Nephron (organoid): ENCODE measurements at regions not wholly inside any gene's neighbourhood (a gene's known extent, or its start where the extent isn't known, plus 50 kb on each side); places are given as distances from the start of the nearest gene placed in this dataset.
A peak's percentile ranks its signal among the peaks of the same experiment; 100 is the strongest.

ENCODE experiments used
- H3K27ac Mint-ChIP-seq, 3 experiments: 2 replicates each; pipeline ENCODE4 v1.8.0; 2020; ENCODE audit warnings: mixed read lengths in 3 of 3, mild to moderate bottlenecking in 2 of 3, moderate library complexity in 1 of 3
- H3K27me3 Mint-ChIP-seq: 2 replicates; pipeline ENCODE4 v1.8.0; 2021; ENCODE audit warnings: low read depth, mild to moderate bottlenecking, moderate library complexity, mixed read lengths
- H3K36me3 Mint-ChIP-seq: 2 replicates; pipeline ENCODE4 v1.8.0; 2020; ENCODE audit warnings: low read depth, mixed read lengths
- H3K4me1 Mint-ChIP-seq: 2 replicates; pipeline ENCODE4 v1.8.0; 2020; ENCODE audit warnings: mixed read lengths
- H3K4me3 Mint-ChIP-seq, 3 experiments: 2 replicates each; pipeline ENCODE4 v1.8.0; 2020; ENCODE audit warnings: mild to moderate bottlenecking in 3 of 3, mixed read lengths in 3 of 3, moderate library complexity in 2 of 3
- H3K9me3 Mint-ChIP-seq: 2 replicates; pipeline ENCODE4 v1.8.0; 2020; ENCODE audit warnings: mixed read lengths
- TF ChIP-seq, protein P1 (sequence below), 3 experiments: fragments of 200-600 bp; sonication (generic); IDR thresholded peaks; one replicate each; pipeline ENCODE4 v1.5.0; 2021; ENCODE audit warnings: antibody characterized with exemption in 3 of 3; ENCODE audit not compliant: unreplicated experiment in 3 of 3

DNA sequence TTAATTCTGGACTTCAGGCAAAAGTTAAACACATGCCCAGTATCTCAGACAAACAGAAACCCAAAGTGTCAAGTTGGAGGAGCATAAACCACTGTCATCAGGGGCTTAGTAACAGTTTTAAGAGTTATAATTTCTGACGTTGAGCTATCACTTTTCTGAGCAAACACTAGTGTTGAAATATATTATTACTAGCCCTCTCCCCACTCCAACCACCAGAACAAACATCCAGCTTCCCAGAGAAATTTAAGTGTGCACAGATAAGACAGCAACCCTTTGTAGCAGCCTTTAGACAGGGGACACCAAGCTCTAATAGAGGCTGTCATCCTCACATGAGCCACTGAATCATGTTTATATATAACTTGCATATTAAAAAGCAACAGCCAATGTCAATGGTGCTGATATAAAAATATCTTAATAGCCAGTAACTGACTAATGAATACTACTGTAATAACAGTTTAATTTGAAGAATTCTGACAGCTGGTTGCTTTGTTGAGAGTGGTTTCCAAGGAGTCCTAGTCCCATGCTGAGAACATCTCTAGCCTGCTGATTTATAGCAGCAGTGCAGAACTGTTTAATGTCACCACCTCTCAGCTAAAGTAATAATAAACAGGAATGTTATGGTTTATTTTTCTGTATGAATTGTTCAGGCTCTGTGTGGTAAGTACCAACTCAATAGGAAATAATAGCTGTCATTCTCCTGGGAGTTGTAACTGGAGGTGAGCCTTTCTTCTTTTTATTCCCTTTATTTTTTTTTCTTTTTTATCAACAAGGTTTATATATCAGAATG is 528.7 kb upstream of the ZNF608 start:
- Mint-ChIP-seq H3K4me1 (peaks cover 47% of the 10 kb centered on the region), H3K9me3 (no peaks in the 10 kb centered on the region), H3K36me3 (no peaks in the 10 kb centered on the region), H3K4me3 (no peak overlapping the region), H3K27ac (peak overlapping the region; percentile 6 to 72 (median 20)), H3K27me3 (no peaks in the 10 kb centered on the region)
- TF ChIP-seq, protein P1, sequence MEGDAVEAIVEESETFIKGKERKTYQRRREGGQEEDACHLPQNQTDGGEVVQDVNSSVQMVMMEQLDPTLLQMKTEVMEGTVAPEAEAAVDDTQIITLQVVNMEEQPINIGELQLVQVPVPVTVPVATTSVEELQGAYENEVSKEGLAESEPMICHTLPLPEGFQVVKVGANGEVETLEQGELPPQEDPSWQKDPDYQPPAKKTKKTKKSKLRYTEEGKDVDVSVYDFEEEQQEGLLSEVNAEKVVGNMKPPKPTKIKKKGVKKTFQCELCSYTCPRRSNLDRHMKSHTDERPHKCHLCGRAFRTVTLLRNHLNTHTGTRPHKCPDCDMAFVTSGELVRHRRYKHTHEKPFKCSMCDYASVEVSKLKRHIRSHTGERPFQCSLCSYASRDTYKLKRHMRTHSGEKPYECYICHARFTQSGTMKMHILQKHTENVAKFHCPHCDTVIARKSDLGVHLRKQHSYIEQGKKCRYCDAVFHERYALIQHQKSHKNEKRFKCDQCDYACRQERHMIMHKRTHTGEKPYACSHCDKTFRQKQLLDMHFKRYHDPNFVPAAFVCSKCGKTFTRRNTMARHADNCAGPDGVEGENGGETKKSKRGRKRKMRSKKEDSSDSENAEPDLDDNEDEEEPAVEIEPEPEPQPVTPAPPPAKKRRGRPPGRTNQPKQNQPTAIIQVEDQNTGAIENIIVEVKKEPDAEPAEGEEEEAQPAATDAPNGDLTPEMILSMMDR (IDR thresholded peaks at IDR 0.05; ENCODE audit: unreplicated experiment in 3 of 3) = no peak

- Mint-ChIP-seq H3K4me3 (no peak overlapping the region), H3K36me3 (no peaks in the 10 kb centered on the region), H3K27me3 (no peaks in the 10 kb centered on the region), H3K4me1 (peaks cover 47% of the 10 kb centered on the region), H3K27ac (peak overlapping the region in 2 of 3 experiments; percentile 19 to 59), H3K9me3 (no peaks in the 10 kb centered on the region)
- TF ChIP-seq, protein P1 (IDR thresholded peaks at IDR 0.05; ENCODE audit: unreplicated experiment in 3 of 3) = no peak
Observed at GRCh38 chr5:125275725-125276090, 529.3 kb upstream of the ZNF608 start.

- peaks cover 47% of the 10 kb centered on the region for H3K4me1 Mint-ChIP-seq
- no peaks in the 10 kb centered on the region for H3K36me3 Mint-ChIP-seq
- H3K27me3 Mint-ChIP-seq = no peaks in the 10 kb centered on the region
- H3K9me3 Mint-ChIP-seq = no peaks in the 10 kb centered on the region
- H3K27ac Mint-ChIP-seq = peak overlapping the region in 1 of 3 experiments; percentile 59
- no peak overlapping the region for H3K4me3 Mint-ChIP-seq
- TF ChIP-seq, protein P1 (IDR thresholded peaks at IDR 0.05; ENCODE audit: unreplicated experiment in 3 of 3) = no peak
Observed at GRCh38 chr5:125276096-125276495, 529.7 kb upstream of the ZNF608 start.

DNA sequence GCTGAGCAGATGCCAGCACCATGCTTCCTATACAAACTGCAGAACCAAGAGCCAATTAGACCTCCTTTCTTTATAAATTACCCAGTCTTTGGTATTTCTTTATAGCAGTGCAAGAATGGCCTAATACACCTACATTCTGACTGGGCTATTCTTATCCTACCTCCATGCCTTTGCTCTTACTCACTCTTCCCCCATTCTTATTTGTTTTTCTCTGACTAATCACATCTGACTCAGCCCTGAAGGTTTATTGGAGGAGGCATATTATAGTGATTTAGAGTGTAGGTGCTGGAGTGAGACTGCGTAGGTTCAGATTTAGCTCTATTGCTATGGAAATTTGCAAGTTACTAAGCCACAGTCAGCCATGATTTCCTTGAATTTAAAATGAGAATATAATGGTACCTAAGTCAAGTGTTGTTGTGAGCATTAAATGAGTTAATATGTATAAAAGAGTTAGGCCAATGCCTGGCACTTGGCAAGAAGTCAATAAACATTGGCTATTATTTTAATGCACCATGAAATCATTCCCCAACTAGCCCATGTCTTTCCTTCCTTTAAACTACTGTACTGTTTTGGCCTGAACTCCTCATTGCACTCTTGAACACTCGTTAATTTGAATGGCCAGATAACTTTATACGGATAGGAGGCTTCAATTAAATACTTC is 531.2 kb upstream of the ZNF608 start:
- Mint-ChIP-seq H3K4me1 (peaks cover 40% of the 10 kb centered on the region), H3K27me3 (no peaks in the 10 kb centered on the region), H3K4me3 (no peak overlapping the region), H3K9me3 (no peaks in the 10 kb centered on the region), H3K36me3 (no peaks in the 10 kb centered on the region), H3K27ac (no peak overlapping the region)
- TF ChIP-seq, protein P1 (IDR thresholded peaks at IDR 0.05; ENCODE audit: unreplicated experiment in 3 of 3) = no peak

DNA sequence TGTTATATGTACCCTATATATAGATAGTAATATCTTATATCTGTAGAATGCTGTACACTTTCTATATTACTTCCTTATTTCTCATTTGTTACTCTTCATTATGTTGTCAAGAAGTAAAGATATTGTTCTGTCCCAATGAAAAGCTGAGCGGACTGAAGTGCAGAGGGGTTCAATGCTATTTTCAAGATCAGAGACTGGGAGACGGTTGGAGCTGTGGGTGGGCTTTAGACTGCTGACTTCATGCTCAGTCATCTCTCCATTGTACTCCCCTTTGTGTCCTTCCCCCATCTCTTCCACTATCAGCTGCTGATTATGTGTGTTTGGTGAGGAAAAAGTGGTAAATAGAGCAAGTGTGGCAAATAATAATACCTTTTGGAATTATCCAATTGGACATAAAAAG is 532.3 kb upstream of the ZNF608 start:
- Mint-ChIP-seq H3K9me3 (no peaks in the 10 kb centered on the region), H3K27me3 (no peaks in the 10 kb centered on the region), H3K4me3 (no peak overlapping the region), H3K36me3 (no peaks in the 10 kb centered on the region), H3K27ac (no peak overlapping the region), H3K4me1 (peaks cover 30% of the 10 kb centered on the region)
- TF ChIP-seq, protein P1 (IDR thresholded peaks at IDR 0.05; ENCODE audit: unreplicated experiment in 3 of 3) = no peak
